Activated naive CD4-positive, alpha-beta T cell treated with anti-CD3 and anti-CD28 coated beads for 36 hours (primary cell): ENCODE measurements at regions not wholly inside any gene's neighbourhood (a gene's known extent, or its start where the extent isn't known, plus 50 kb on each side); places are given as distances from the start of the nearest gene placed in this dataset.
"Not testable (repeated sequence)": the region's sequence is repeated elsewhere in the genome, so short reads cannot be mapped to it uniquely, and the experiment has no call there.

ENCODE experiments used
- CTCF ChIA-PET: fragments of 350-600 bp; sonication (Branson Sonifier 250); formaldehyde crosslinking; loops from one replicate; lab custom pipeline; 2021; ENCODE audit warnings: antibody characterized with exemption; lab: Charles Lee
- DNase-seq: peaks from one replicate; pipeline ENCODE4 v3.0.0-alpha.2; 2020
- H3K27ac Mint-ChIP-seq: one replicate; pipeline ENCODE4 v1.8.0; 2021; ENCODE audit warnings: mild to moderate bottlenecking, mixed read lengths
- H3K27me3 Mint-ChIP-seq: one replicate; pipeline ENCODE4 v1.8.0; 2021; ENCODE audit warnings: low read depth, mixed read lengths
- H3K36me3 Mint-ChIP-seq: one replicate; pipeline ENCODE4 v1.8.0; 2021; ENCODE audit warnings: low read depth, mixed read lengths
- H3K4me1 Mint-ChIP-seq: one replicate; pipeline ENCODE4 v1.8.0; 2021; ENCODE audit warnings: low read depth, mixed read lengths
- H3K4me3 Mint-ChIP-seq: one replicate; pipeline ENCODE4 v1.8.0; 2021; ENCODE audit warnings: mild to moderate bottlenecking, moderate library complexity, mixed read lengths
- H3K9me3 Mint-ChIP-seq: one replicate; pipeline ENCODE4 v1.8.0; 2021; ENCODE audit warnings: mixed read lengths
- intact Hi-C: fragments of 100-400 bp; cut with micrococcal nuclease; formaldehyde crosslinking; loops from one replicate; pipeline ENCODE4 v1.15.1; 2023

- CTCF ChIA-PET, result interaction anchor here (1.0 kb wide), 1 partner anchor 23 kb away, joined by 3 read pairs; no protein-coding TSS in a partner anchor
- intact Hi-C loops, result no loop called here
- Mint-ChIP-seq H3K4me3 (no peak overlapping the region), H3K9me3 (peaks cover 5% of the 10 kb centered on the region), H3K27ac (no peak overlapping the region), H3K36me3 (peaks cover 1% of the 10 kb centered on the region), H3K4me1 (no peaks in the 10 kb centered on the region), H3K27me3 (no peaks in the 10 kb centered on the region)
- DNase-seq, result no peak
Observed at GRCh38 chr3:158026236-158026635, 80.0 kb downstream of the SHOX2 start.

GRCh38 chr3:158019897-158020296 is 86.3 kb downstream of the SHOX2 start:
- H3K4me3 Mint-ChIP-seq, H3K9me3 Mint-ChIP-seq, H3K36me3 Mint-ChIP-seq, H3K4me1 Mint-ChIP-seq, H3K27me3 Mint-ChIP-seq, CTCF ChIA-PET, H3K27ac Mint-ChIP-seq, DNase-seq, intact Hi-C loops: not testable (repeated sequence)

- Mint-ChIP-seq H3K27me3 (no peaks in the 10 kb centered on the region), H3K9me3 (no peaks in the 10 kb centered on the region), H3K27ac (no peak overlapping the region), H3K4me3 (no peak overlapping the region), H3K36me3 (no peaks in the 10 kb centered on the region), H3K4me1 (no peaks in the 10 kb centered on the region)
- intact Hi-C loops, result no loop called here
- CTCF ChIA-PET, result no interaction called here
- no peak for DNase-seq
Observed at GRCh38 chr3:158018462-158018861, 87.8 kb downstream of the SHOX2 start.

- intact Hi-C loops, result no loop called here
- H3K4me3 Mint-ChIP-seq, result no peak overlapping the region
- H3K27ac Mint-ChIP-seq, result no peak overlapping the region
- DNase-seq, result no peak
- CTCF ChIA-PET, result no interaction called here
- H3K36me3 Mint-ChIP-seq, result no peaks in the 10 kb centered on the region
- H3K4me1 Mint-ChIP-seq, result no peaks in the 10 kb centered on the region
- H3K27me3 Mint-ChIP-seq, result no peaks in the 10 kb centered on the region
- peaks cover 17% of the 10 kb centered on the region for H3K9me3 Mint-ChIP-seq
Observed at GRCh38 chr3:158012901-158013300, 93.3 kb downstream of the SHOX2 start.

- peaks cover 2% of the 10 kb centered on the region for H3K27me3 Mint-ChIP-seq
- H3K4me3 Mint-ChIP-seq, result no peak overlapping the region
- peaks cover 17% of the 10 kb centered on the region for H3K9me3 Mint-ChIP-seq
- DNase-seq, result no peak
- no peak overlapping the region for H3K27ac Mint-ChIP-seq
- H3K36me3 Mint-ChIP-seq, result no peaks in the 10 kb centered on the region
- no peaks in the 10 kb centered on the region for H3K4me1 Mint-ChIP-seq
- intact Hi-C loops, result no loop called here
- CTCF ChIA-PET, result no interaction called here
Observed at GRCh38 chr3:158005391-158006100, 100.7 kb downstream of the SHOX2 start.

GRCh38 chr3:157999246-157999645 is 107.0 kb downstream of the SHOX2 start:
- Mint-ChIP-seq H3K4me3 (no peak overlapping the region), H3K36me3 (no peaks in the 10 kb centered on the region), H3K27ac (no peak overlapping the region), H3K27me3 (peaks cover 2% of the 10 kb centered on the region), H3K4me1 (no peaks in the 10 kb centered on the region), H3K9me3 (peaks cover 11% of the 10 kb centered on the region)
- no peak for DNase-seq
- intact Hi-C loops, result no loop called here
- CTCF ChIA-PET, result no interaction called here

GRCh38 chr3:157982359-157982758 is 123.9 kb downstream of the SHOX2 start:
- H3K9me3 Mint-ChIP-seq, result peaks cover 5% of the 10 kb centered on the region
- intact Hi-C loops, result no loop called here
- H3K4me1 Mint-ChIP-seq, result no peaks in the 10 kb centered on the region
- no peaks in the 10 kb centered on the region for H3K36me3 Mint-ChIP-seq
- CTCF ChIA-PET, result no interaction called here
- no peak overlapping the region for H3K27ac Mint-ChIP-seq
- H3K4me3 Mint-ChIP-seq, result no peak overlapping the region
- H3K27me3 Mint-ChIP-seq, result no peaks in the 10 kb centered on the region
- no peak for DNase-seq

- CTCF ChIA-PET, result no interaction called here
- Mint-ChIP-seq H3K36me3 (no peaks in the 10 kb centered on the region), H3K27me3 (no peaks in the 10 kb centered on the region), H3K4me1 (no peaks in the 10 kb centered on the region), H3K9me3 (peaks cover 6% of the 10 kb centered on the region), H3K4me3 (no peak overlapping the region), H3K27ac (no peak overlapping the region)
- DNase-seq, result no peak
- intact Hi-C loops, result no loop called here
Observed at GRCh38 chr3:157981819-157982218, 124.4 kb downstream of the SHOX2 start.

- Mint-ChIP-seq H3K4me3 (no peak overlapping the region), H3K27me3 (no peaks in the 10 kb centered on the region), H3K36me3 (no peaks in the 10 kb centered on the region), H3K9me3 (peaks cover 4% of the 10 kb centered on the region), H3K27ac (no peak overlapping the region), H3K4me1 (no peaks in the 10 kb centered on the region)
- intact Hi-C loops, result no loop called here
- CTCF ChIA-PET, result no interaction called here
- DNase-seq, result no peak
Observed at GRCh38 chr3:157979022-157979421, 127.2 kb downstream of the SHOX2 start.

GRCh38 chr3:157961665-157962064 is 144.6 kb downstream of the SHOX2 start:
- no peaks in the 10 kb centered on the region for H3K9me3 Mint-ChIP-seq
- H3K36me3 Mint-ChIP-seq, result no peaks in the 10 kb centered on the region
- no peak overlapping the region for H3K27ac Mint-ChIP-seq
- no peak overlapping the region for H3K4me3 Mint-ChIP-seq
- no peaks in the 10 kb centered on the region for H3K4me1 Mint-ChIP-seq
- CTCF ChIA-PET, result no interaction called here
- no peak for DNase-seq
- H3K27me3 Mint-ChIP-seq, result no peaks in the 10 kb centered on the region
- intact Hi-C loops, result no loop called here

GRCh38 chr3:157958457-157958856 is 147.8 kb downstream of the SHOX2 start:
- H3K27ac Mint-ChIP-seq, result no peak overlapping the region
- intact Hi-C loops, result no loop called here
- H3K4me1 Mint-ChIP-seq, result no peaks in the 10 kb centered on the region
- CTCF ChIA-PET, result no interaction called here
- H3K4me3 Mint-ChIP-seq, result no peak overlapping the region
- no peaks in the 10 kb centered on the region for H3K36me3 Mint-ChIP-seq
- H3K27me3 Mint-ChIP-seq, result no peaks in the 10 kb centered on the region
- DNase-seq, result no peak
- H3K9me3 Mint-ChIP-seq, result peaks cover 2% of the 10 kb centered on the region

GRCh38 chr3:157956850-157957249 is 149.4 kb downstream of the SHOX2 start:
- intact Hi-C loops, result no loop called here
- H3K9me3 Mint-ChIP-seq, result peaks cover 7% of the 10 kb centered on the region
- H3K27ac Mint-ChIP-seq, result no peak overlapping the region
- H3K4me1 Mint-ChIP-seq, result no peaks in the 10 kb centered on the region
- no peaks in the 10 kb centered on the region for H3K27me3 Mint-ChIP-seq
- CTCF ChIA-PET, result no interaction called here
- no peak overlapping the region for H3K4me3 Mint-ChIP-seq
- no peaks in the 10 kb centered on the region for H3K36me3 Mint-ChIP-seq
- no peak for DNase-seq

- Mint-ChIP-seq H3K27ac (no peak overlapping the region), H3K4me3 (no peak overlapping the region), H3K4me1 (no peaks in the 10 kb centered on the region), H3K27me3 (no peaks in the 10 kb centered on the region), H3K9me3 (peaks cover 7% of the 10 kb centered on the region), H3K36me3 (no peaks in the 10 kb centered on the region)
- CTCF ChIA-PET, result interaction anchor here (0.7 kb wide), 1 partner anchor 92 kb away, joined by 3 read pairs; no protein-coding TSS in a partner anchor
- DNase-seq, result no peak
- intact Hi-C loops, result no loop called here
Observed at GRCh38 chr3:157956176-157956575, 150.0 kb downstream of the SHOX2 start.
